ENCODE measurements at regions not wholly inside any gene's neighbourhood (a gene's known extent, or its start where the extent isn't known, plus 50 kb on each side); places are given as distances from the start of the nearest gene placed in this dataset.

DNA sequence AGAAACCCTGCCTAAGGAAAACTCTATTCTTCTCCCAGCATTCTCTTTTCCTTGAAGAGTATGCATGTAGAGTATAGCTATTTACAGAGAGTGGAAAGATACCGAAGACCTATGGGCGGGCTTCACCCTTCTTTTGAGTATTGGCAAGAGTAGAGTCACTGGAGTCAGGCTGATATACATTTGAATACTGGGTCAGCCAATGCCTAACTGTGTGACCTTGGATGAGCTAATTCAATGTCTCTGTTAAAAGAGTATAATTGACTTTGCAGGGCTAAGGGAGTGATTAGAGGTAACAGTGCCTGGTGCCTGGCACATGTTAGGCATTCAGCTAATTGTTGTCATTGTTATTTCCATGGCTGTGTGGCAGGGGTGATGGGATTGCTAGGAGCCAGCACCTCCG lies 75.6 kb downstream of the TUSC7 start:
- Histone ChIP-seq H3K4me3 (ENCODE audit: low read length in 3 of 3) (no peak overlapping the region), H3K9me3 (ENCODE audit: control insufficient read depth in 2 of 3, insufficient read depth in 1 of 3, low read length in 3 of 3) (no peaks in the 10 kb centered on the region), H3K9ac (ENCODE audit: low read length in 3 of 3) (no peak overlapping the region), H3K4me1 (ENCODE audit: control insufficient read depth in 2 of 3, insufficient read depth in 2 of 3, low read depth in 1 of 3, low read length in 3 of 3) (no peaks in the 10 kb centered on the region), H3K36me3 (ENCODE audit: control insufficient read depth in 2 of 3, insufficient read depth in 3 of 3, low read length in 3 of 3) (no peaks in the 10 kb centered on the region), H3K27me3 (ENCODE audit: control insufficient read depth, insufficient read depth, low read length) (no peaks in the 10 kb centered on the region), H3K27ac (ENCODE audit: low read depth in 2 of 2, low read length in 2 of 2) (no peak overlapping the region)
- intact Hi-C loops (cut with DNase I) = no loop called here
- DNase-seq (no peak), FAIRE-seq (no peak)
- TF ChIP-seq, protein P1, sequence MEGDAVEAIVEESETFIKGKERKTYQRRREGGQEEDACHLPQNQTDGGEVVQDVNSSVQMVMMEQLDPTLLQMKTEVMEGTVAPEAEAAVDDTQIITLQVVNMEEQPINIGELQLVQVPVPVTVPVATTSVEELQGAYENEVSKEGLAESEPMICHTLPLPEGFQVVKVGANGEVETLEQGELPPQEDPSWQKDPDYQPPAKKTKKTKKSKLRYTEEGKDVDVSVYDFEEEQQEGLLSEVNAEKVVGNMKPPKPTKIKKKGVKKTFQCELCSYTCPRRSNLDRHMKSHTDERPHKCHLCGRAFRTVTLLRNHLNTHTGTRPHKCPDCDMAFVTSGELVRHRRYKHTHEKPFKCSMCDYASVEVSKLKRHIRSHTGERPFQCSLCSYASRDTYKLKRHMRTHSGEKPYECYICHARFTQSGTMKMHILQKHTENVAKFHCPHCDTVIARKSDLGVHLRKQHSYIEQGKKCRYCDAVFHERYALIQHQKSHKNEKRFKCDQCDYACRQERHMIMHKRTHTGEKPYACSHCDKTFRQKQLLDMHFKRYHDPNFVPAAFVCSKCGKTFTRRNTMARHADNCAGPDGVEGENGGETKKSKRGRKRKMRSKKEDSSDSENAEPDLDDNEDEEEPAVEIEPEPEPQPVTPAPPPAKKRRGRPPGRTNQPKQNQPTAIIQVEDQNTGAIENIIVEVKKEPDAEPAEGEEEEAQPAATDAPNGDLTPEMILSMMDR (IDR thresholded peaks at IDR 0.05; ENCODE audit: borderline replicate concordance, extremely low read depth, insufficient read depth) = no peak

DNA sequence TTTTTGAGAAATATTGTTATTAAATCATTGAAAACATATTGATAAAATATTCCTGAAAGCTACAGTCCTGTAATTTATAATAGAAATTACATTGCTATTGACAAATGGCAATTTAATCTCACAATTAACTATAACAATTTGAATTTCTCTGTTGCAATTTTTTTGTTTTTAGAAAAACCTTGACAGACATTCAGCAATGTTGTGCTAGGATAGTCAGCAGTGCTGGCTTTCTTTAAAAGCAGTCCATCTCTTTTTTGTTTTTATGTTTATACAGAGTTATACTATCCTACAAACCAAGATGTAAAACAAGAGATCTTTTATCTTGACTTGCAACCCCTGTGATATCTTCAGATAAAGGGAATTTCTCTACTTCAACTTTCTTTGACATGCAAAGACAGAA lies 93.1 kb downstream of the TUSC7 start:
- intact Hi-C loops (cut with DNase I) = no loop called here
- Histone ChIP-seq H3K4me1 (ENCODE audit: control insufficient read depth in 2 of 3, insufficient read depth in 2 of 3, low read depth in 1 of 3, low read length in 3 of 3) (no peaks in the 10 kb centered on the region), H3K9ac (ENCODE audit: low read length in 3 of 3) (no peak overlapping the region), H3K27ac (ENCODE audit: low read depth in 2 of 2, low read length in 2 of 2) (no peak overlapping the region), H3K4me3 (ENCODE audit: low read length in 3 of 3) (no peak overlapping the region), H3K9me3 (ENCODE audit: control insufficient read depth in 2 of 3, insufficient read depth in 1 of 3, low read length in 3 of 3) (no peaks in the 10 kb centered on the region), H3K27me3 (ENCODE audit: control insufficient read depth, insufficient read depth, low read length) (no peaks in the 10 kb centered on the region), H3K36me3 (ENCODE audit: control insufficient read depth in 2 of 3, insufficient read depth in 3 of 3, low read length in 3 of 3) (no peaks in the 10 kb centered on the region)
- TF ChIP-seq, protein P1 (IDR thresholded peaks at IDR 0.05; ENCODE audit: borderline replicate concordance, extremely low read depth, insufficient read depth) = no peak
- DNase-seq = no peak
- FAIRE-seq = no peak

DNA sequence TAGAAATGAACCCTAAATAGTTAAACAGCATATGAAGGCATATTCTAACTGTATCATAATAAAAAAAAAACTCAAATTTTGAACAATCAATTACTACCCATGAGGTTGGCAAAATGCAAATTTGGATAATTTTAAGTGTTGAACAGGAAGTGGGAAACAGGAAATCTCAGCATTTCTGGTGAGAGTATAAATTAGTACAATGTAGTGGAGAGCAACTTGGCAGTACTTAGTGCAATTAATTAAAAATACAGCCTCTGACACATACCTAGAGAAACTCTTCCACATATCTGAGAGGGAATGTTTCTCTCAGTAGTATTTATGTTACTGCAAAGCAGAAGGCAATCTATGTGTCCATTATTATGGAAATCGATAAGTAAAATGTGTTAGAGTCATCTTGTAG lies 96.8 kb downstream of the TUSC7 start:
- Histone ChIP-seq H3K27ac (ENCODE audit: low read depth in 2 of 2, low read length in 2 of 2) (no peak overlapping the region), H3K9me3 (ENCODE audit: control insufficient read depth in 2 of 3, insufficient read depth in 1 of 3, low read length in 3 of 3) (no peaks in the 10 kb centered on the region), H3K27me3 (ENCODE audit: control insufficient read depth, insufficient read depth, low read length) (no peaks in the 10 kb centered on the region), H3K9ac (ENCODE audit: low read length in 3 of 3) (no peak overlapping the region), H3K36me3 (ENCODE audit: control insufficient read depth in 2 of 3, insufficient read depth in 3 of 3, low read length in 3 of 3) (no peaks in the 10 kb centered on the region), H3K4me1 (ENCODE audit: control insufficient read depth in 2 of 3, insufficient read depth in 2 of 3, low read depth in 1 of 3, low read length in 3 of 3) (no peaks in the 10 kb centered on the region), H3K4me3 (ENCODE audit: low read length in 3 of 3) (no peak overlapping the region)
- FAIRE-seq = no peak
- DNase-seq = no peak
- intact Hi-C loops (cut with DNase I) = no loop called here
- TF ChIP-seq, protein P1 (IDR thresholded peaks at IDR 0.05; ENCODE audit: borderline replicate concordance, extremely low read depth, insufficient read depth) = no peak

DNA sequence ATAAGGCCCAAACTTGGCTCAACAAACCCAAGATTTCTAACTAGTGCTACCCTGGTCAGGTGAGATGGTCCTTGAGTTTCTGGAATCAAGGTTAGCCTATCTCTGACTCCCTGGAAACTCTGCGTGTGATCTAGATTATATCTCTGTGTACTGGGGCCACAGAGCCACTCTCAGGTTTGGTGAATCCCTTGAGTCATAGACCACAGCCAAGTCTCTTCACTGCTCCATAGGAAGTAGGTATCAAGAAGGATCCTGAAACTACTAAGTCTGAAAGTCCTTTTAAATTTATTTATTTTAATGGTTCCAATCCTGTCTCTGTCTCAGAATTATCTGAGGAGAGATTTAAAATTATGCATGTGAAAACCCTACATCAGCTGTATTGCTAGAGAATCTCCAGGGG lies 99.1 kb downstream of the TUSC7 start:
- Histone ChIP-seq H3K9me3 (ENCODE audit: control insufficient read depth in 2 of 3, insufficient read depth in 1 of 3, low read length in 3 of 3) (no peaks in the 10 kb centered on the region), H3K36me3 (ENCODE audit: control insufficient read depth in 2 of 3, insufficient read depth in 3 of 3, low read length in 3 of 3) (no peaks in the 10 kb centered on the region), H3K4me3 (ENCODE audit: low read length in 3 of 3) (no peak overlapping the region), H3K27me3 (ENCODE audit: control insufficient read depth, insufficient read depth, low read length) (no peaks in the 10 kb centered on the region), H3K4me1 (ENCODE audit: control insufficient read depth in 2 of 3, insufficient read depth in 2 of 3, low read depth in 1 of 3, low read length in 3 of 3) (no peaks in the 10 kb centered on the region), H3K9ac (ENCODE audit: low read length in 3 of 3) (no peak overlapping the region), H3K27ac (ENCODE audit: low read depth in 2 of 2, low read length in 2 of 2) (no peak overlapping the region)
- FAIRE-seq (no peak), DNase-seq (no peak)
- intact Hi-C loops (cut with DNase I) = no loop called here
- TF ChIP-seq, protein P1 (IDR thresholded peaks at IDR 0.05; ENCODE audit: borderline replicate concordance, extremely low read depth, insufficient read depth) = no peak

Measured in kidney (tissue), 13 donors.